ENCODE measurements at regions not wholly inside any gene's neighbourhood (a gene's known extent, or its start where the extent isn't known, plus 50 kb on each side); places are given as distances from the start of the nearest gene placed in this dataset.
A peak's percentile ranks its signal among the peaks of the same experiment; 100 is the strongest.

- H3K9me3 ChIP-seq (ENCODE audit: control insufficient read depth, insufficient read depth, low read length) = no peaks in the 10 kb centered on the region
- no TSS peak for BruUV-seq (replicated peaks)
- TF ChIP-seq ELK1 (IDR thresholded peaks at IDR 0.05; ENCODE audit: borderline replicate concordance, low read depth, low read length) (no peak), MAFK (IDR thresholded peaks at IDR 0.05; ENCODE audit: low read depth, low read length) (peak; percentile 97)
- WGBS, 2 experiments (ENCODE audit: extremely low coverage in 2 of 2, insufficient read length in 1 of 2) = no CpG with 5 or more reads among the region's 6 CpGs
- ATAC-seq (ENCODE audit: low read depth) = no peak
- no peak overlapping the region for H3K4me2 ChIP-seq (ENCODE audit: low read depth, low read length)
- H2AFZ ChIP-seq (replicated peaks; ENCODE audit: low read length, poor library complexity) = no peak overlapping the region
- H3K9ac ChIP-seq (ENCODE audit: low read depth, low read length) = no peak overlapping the region
- no peaks in the 10 kb centered on the region for H4K20me1 ChIP-seq (ENCODE audit: insufficient read depth, low read length)
- no peak overlapping the region for H3K27ac ChIP-seq (ENCODE audit: insufficient read depth, low read length)
- DNase-seq = no peak
- no peak overlapping the region for H3K14ac ChIP-seq (replicated peaks; ENCODE audit: low read depth, low read length)
- H2BK20ac ChIP-seq (ENCODE audit: low read depth, low read length) = no peak overlapping the region
- H3K4me1 ChIP-seq (ENCODE audit: control insufficient read depth, insufficient read depth, low read length) = no peaks in the 10 kb centered on the region
- H2BK5ac ChIP-seq (ENCODE audit: low read depth, low read length, poor library complexity, severe bottlenecking) = no peak overlapping the region
- ChIA-PET CTCF (no interaction called here), POLR2A (ENCODE audit: unreplicated experiment) (no interaction called here)
- H3K18ac ChIP-seq (ENCODE audit: low read depth, low read length) = no peak overlapping the region
- no peak overlapping the region for H3K23ac ChIP-seq (ENCODE audit: low read depth, low read length)
- no peak overlapping the region for H4K5ac ChIP-seq (ENCODE audit: low read depth, low read length)
- H3K4ac ChIP-seq (ENCODE audit: low read depth, low read length) = no peak overlapping the region
- H2BK15ac ChIP-seq (ENCODE audit: low read depth, low read length) = no peak overlapping the region
- H2AK9ac ChIP-seq (replicated peaks; ENCODE audit: low read depth, low read length, poor library complexity) = no peak overlapping the region
- no peak overlapping the region for H3K4me3 ChIP-seq (ENCODE audit: insufficient read depth, low read depth, low read length)
- H2AK5ac ChIP-seq (ENCODE audit: low read depth, low read length) = no peak overlapping the region
- H4K91ac ChIP-seq (ENCODE audit: insufficient read depth, low read depth, low read length) = no peak overlapping the region
- no peaks in the 10 kb centered on the region for H3K79me1 ChIP-seq (ENCODE audit: low read depth in 1 of 2, low read length in 2 of 2)
- dilution Hi-C loops (cut with HindIII; ENCODE audit: low sequenced_read_pairs, unreplicated experiment) (no loop called here), intact Hi-C loops (cut with micrococcal nuclease) (no loop called here), in situ Hi-C loops (cut with MboI; ENCODE audit: low sequenced_read_pairs) (no loop called here)
- H4K8ac ChIP-seq (ENCODE audit: low read depth in 2 of 2, low read length in 2 of 2) = no peak overlapping the region
- H3K27me3 ChIP-seq (ENCODE audit: control insufficient read depth, insufficient read depth, low read length) = no peaks in the 10 kb centered on the region
- H3K56ac ChIP-seq (ENCODE audit: extremely low read depth, insufficient read depth, low read length) = no peak overlapping the region
- no peak overlapping the region for H2BK120ac ChIP-seq (ENCODE audit: low read depth, low read length)
- H3K9me1 ChIP-seq (ENCODE audit: insufficient read depth, low read length) = no peaks in the 10 kb centered on the region
- H3K36me3 ChIP-seq (ENCODE audit: control insufficient read depth, insufficient read depth, low read length) = no peaks in the 10 kb centered on the region
Observed at GRCh38 chr4:178173771-178174170, 731.5 kb upstream of the AGA start.

Data from IMR-90 (cell line).